HEK293T (cell line): ENCODE measurements at regions not wholly inside any gene's neighbourhood (a gene's known extent, or its start where the extent isn't known, plus 50 kb on each side); places are given as distances from the start of the nearest gene placed in this dataset.

Experiments used
- ELF4 ChIP-seq: fragments of 450-650 bp; IDR thresholded peaks from 2 replicates; pipeline ENCODE4 v1.6.1; 2017; ENCODE audit warnings: antibody characterized with exemption
- FOXA1 ChIP-seq: fragments of 450-650 bp; IDR thresholded peaks from 2 replicates; pipeline ENCODE4 v1.6.1; 2016; ENCODE audit warnings: mild to moderate bottlenecking
- FOXK2 ChIP-seq: fragments of 450-650 bp; IDR thresholded peaks from 2 replicates; pipeline ENCODE4 v1.6.1; 2016; ENCODE audit warnings: mild to moderate bottlenecking
- NFRKB ChIP-seq: fragments of 450-650 bp; IDR thresholded peaks from 2 replicates; pipeline ENCODE4 v1.6.1; 2016; ENCODE audit warnings: mild to moderate bottlenecking, moderate library complexity
- SP1 ChIP-seq: fragments of 450-650 bp; IDR thresholded peaks from 2 replicates; pipeline ENCODE4 v1.6.1; 2017
- SUZ12 ChIP-seq: fragments of 450-650 bp; IDR thresholded peaks from 2 replicates; pipeline ENCODE4 v1.6.1; 2016; ENCODE audit warnings: mild to moderate bottlenecking

DNA sequence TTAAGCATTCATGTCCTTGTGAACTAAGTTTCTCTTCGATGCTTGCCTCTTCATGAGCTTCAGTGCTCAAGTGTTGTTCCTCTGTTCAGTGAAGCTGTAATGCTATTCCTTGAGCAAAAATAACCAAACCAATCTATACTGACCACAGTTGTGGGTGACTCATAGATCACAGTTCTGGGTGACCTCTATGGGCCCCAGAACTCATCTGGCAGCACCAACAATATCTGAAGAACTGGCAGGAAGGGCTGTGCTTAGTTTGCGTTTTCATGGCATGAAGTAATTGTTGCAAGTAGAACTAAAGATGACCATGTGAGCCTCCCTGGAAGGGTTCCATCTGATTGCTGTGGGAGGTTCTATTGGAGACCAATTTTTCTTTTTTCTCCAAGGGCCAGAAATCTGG is 106.2 kb downstream of the CCNG2 start:
- TF ChIP-seq ELF4 (no peak), SP1 (no peak), SUZ12 (no peak), NFRKB (no peak), FOXK2 (no peak), FOXA1 (no peak)
